ENCODE measurements at regions not wholly inside any gene's neighbourhood (a gene's known extent, or its start where the extent isn't known, plus 50 kb on each side); places are given as distances from the start of the nearest gene placed in this dataset.

DNA sequence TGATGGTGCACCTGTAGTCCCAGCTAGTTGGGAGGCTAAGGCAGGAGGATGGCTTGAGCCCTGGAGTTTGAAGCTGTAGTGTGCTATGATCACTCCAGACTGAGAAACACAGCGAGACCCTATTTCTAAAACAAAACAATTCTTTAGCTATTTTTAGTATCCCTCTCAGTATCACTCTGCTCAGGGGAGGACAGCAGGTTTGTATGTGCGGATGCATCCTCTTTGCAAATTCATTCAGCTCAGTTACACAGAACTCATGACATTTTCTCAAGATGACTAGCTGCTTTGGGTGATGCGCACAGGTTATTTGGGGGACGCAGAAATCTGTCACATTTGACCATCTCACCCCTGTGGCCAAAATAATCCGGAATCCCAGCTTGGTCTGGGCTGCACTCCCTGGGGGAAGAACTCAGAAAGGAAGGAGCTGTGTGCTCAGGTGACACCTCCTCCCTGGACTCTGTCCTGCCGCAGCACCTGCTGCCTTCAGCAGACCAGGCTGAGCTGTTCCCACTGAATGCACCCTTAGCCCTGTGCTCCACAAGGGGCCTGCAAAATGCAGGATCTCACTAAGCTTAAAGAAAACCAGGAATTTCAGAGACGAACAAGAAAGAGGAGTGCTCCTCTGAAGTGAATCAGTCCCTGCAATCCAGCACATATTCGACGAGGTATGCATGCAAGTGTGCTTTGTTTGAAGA, 89.5 kb upstream of the PGBD5 start:
- TF ChIP-seq, protein P1, sequence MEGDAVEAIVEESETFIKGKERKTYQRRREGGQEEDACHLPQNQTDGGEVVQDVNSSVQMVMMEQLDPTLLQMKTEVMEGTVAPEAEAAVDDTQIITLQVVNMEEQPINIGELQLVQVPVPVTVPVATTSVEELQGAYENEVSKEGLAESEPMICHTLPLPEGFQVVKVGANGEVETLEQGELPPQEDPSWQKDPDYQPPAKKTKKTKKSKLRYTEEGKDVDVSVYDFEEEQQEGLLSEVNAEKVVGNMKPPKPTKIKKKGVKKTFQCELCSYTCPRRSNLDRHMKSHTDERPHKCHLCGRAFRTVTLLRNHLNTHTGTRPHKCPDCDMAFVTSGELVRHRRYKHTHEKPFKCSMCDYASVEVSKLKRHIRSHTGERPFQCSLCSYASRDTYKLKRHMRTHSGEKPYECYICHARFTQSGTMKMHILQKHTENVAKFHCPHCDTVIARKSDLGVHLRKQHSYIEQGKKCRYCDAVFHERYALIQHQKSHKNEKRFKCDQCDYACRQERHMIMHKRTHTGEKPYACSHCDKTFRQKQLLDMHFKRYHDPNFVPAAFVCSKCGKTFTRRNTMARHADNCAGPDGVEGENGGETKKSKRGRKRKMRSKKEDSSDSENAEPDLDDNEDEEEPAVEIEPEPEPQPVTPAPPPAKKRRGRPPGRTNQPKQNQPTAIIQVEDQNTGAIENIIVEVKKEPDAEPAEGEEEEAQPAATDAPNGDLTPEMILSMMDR (IDR thresholded peaks at IDR 0.05 in 8 of 11, conservative IDR thresholded peaks at IDR 0.05 in 3 of 11) = no peak
- no peak for TF ChIP-seq POLR2A (IDR thresholded peaks at IDR 0.05)
- TF ChIP-seq POLR2AphosphoS5 (IDR thresholded peaks at IDR 0.05) = no peak

All from spleen (tissue), 7 donors.